SK-N-SH (cell line): ENCODE measurements at regions not wholly inside any gene's neighbourhood (a gene's known extent, or its start where the extent isn't known, plus 50 kb on each side); places are given as distances from the start of the nearest gene placed in this dataset.

Experiments used
- CTCF ChIA-PET: fragments of 300-600, 350-600 bp; formaldehyde crosslinking; extraction: SDS; loops from one replicate; lab custom pipeline; 2021; lab: Yijun Ruan, JAX
- POLR2A ChIA-PET: fragments of 350-600 bp; sonication (Branson Sonifier 250); formaldehyde crosslinking; extraction: SDS; loops from one replicate; lab custom pipeline; 2020; ENCODE audit warnings: antibody characterized with exemption, inconsistent platforms; lab: Yijun Ruan, JAX
- DNase-seq: peaks from one replicate; pipeline ENCODE4 v3.0.0; 2012
- H2AFZ ChIP-seq: fragments of 200-600 bp; sonication (generic); 2 replicates; pipeline ENCODE4 v1.8.1; 2016; ENCODE audit warnings: antibody characterized with exemption, mild to moderate bottlenecking, low read depth
- H3F3A ChIP-seq: fragments of 200-600 bp; sonication (generic); replicated peaks from 2 replicates; pipeline ENCODE3; 2016; ENCODE audit warnings: antibody characterized with exemption, mild to moderate bottlenecking; ENCODE audit not compliant: insufficient read depth
- H3K27ac ChIP-seq, 2 experiments: fragments of 200-500 bp in 1 of 2; fragments of 200-600 bp in 1 of 2; sonication (Bioruptor generic) in 1 of 2; sonication (generic), shearing (Covaris generic) in 1 of 2; 2 replicates each; pipeline versions ENCODE4 v1.5.1 to v1.6.1; 2014 to 2016; ENCODE audit warnings: low read depth in 2 of 2, inconsistent platforms in 1 of 2, low read length in 1 of 2, mild to moderate bottlenecking in 1 of 2, mixed read lengths in 1 of 2
- H3K27me3 ChIP-seq: fragments of 200-600 bp; sonication (generic), shearing (Covaris generic); 2 replicates; pipeline ENCODE4 v1.6.1; 2016; ENCODE audit warnings: mixed run types; ENCODE audit not compliant: insufficient read depth
- H3K36me3 ChIP-seq, 2 experiments: fragments of 200-500 bp in 1 of 2; fragments of 200-600 bp in 1 of 2; sonication (Bioruptor generic) in 1 of 2; sonication (generic) in 1 of 2; replicated peaks in 1 of 2; 2 replicates each; pipeline versions ENCODE3 to v1.5.1; 2014 to 2016; ENCODE audit warnings: low read length in 1 of 2, mild to moderate bottlenecking in 1 of 2; ENCODE audit not compliant: insufficient read depth in 2 of 2, control insufficient read depth in 1 of 2
- H3K4me1 ChIP-seq, 2 experiments: fragments of 200-500 bp in 1 of 2; fragments of 200-600 bp in 1 of 2; sonication (Bioruptor generic) in 1 of 2; sonication (generic), shearing (Covaris generic) in 1 of 2; 2 replicates each; pipeline versions ENCODE4 v1.5.1 to v1.6.1; 2014 to 2016; ENCODE audit warnings: low read depth in 1 of 2, low read length in 1 of 2, mixed run types in 1 of 2; ENCODE audit not compliant: insufficient read depth in 2 of 2, control insufficient read depth in 1 of 2
- H3K4me2 ChIP-seq: fragments of 200-600 bp; sonication (generic), shearing (Covaris generic); 2 replicates; pipeline ENCODE4 v1.6.1; 2017; ENCODE audit warnings: mixed run types
- H3K4me3 ChIP-seq, 2 experiments: fragments of 200-500 bp in 1 of 2; fragments of 200-600 bp in 1 of 2; sonication (Bioruptor generic) in 1 of 2; sonication (generic), shearing (Covaris generic) in 1 of 2; 2 replicates each; pipeline versions ENCODE4 v1.5.1 to v1.8.1; 2014 to 2016; ENCODE audit warnings: low read depth in 2 of 2, inconsistent platforms in 1 of 2, low read length in 1 of 2, mild to moderate bottlenecking in 1 of 2, mixed read lengths in 1 of 2, moderate library complexity in 1 of 2
- H3K79me2 ChIP-seq: fragments of 200-600 bp; sonication (generic); 2 replicates; pipeline ENCODE4 v1.8.1; 2017; ENCODE audit warnings: mild to moderate bottlenecking; ENCODE audit not compliant: insufficient read depth
- H3K9ac ChIP-seq: fragments of 200-600 bp; sonication (generic); 2 replicates; pipeline ENCODE4 v1.6.1; 2017; ENCODE audit warnings: mixed run types
- H3K9me2 ChIP-seq: fragments of 200-600 bp; sonication (generic); 2 replicates; pipeline ENCODE4 v1.6.1; 2017; ENCODE audit warnings: mixed run types
- H3K9me3 ChIP-seq: fragments of 200-600 bp; sonication (generic); 2 replicates; pipeline ENCODE4 v1.6.1; 2017; ENCODE audit warnings: mixed run types, mild to moderate bottlenecking, moderate library complexity
- H4K20me1 ChIP-seq: fragments of 200-600 bp; sonication (generic); 2 replicates; pipeline ENCODE4 v1.6.1; 2017; ENCODE audit warnings: mild to moderate bottlenecking, mixed run types; ENCODE audit not compliant: insufficient read depth
- ELF1 ChIP-seq: IDR thresholded peaks from 2 replicates; pipeline ENCODE4 v1.4.0; 2012
- EZH2phosphoT487 ChIP-seq: fragments of 200-600 bp; sonication (generic); IDR thresholded peaks from 2 replicates; pipeline ENCODE4 v1.6.1; 2017; ENCODE audit warnings: low read depth, mixed run types, mild to moderate bottlenecking, antibody characterized with exemption, moderate library complexity, borderline replicate concordance
- FOSL2 ChIP-seq: IDR thresholded peaks from 2 replicates; pipeline ENCODE4 v1.4.0; 2012; ENCODE audit warnings: low read depth, mild to moderate bottlenecking, moderate library complexity, borderline replicate concordance
- FOXJ3 ChIP-seq: sonication (generic); formaldehyde crosslinking; IDR thresholded peaks from 2 replicates; pipeline ENCODE4 v1.5.1; 2020; ENCODE audit warnings: mild to moderate bottlenecking, missing genetic modification reagents
- JUND ChIP-seq: IDR thresholded peaks from 2 replicates; pipeline ENCODE4 v1.4.0; 2012
- MEF2A ChIP-seq: IDR thresholded peaks from 2 replicates; pipeline ENCODE4 v1.4.0; 2012; ENCODE audit warnings: low read depth, borderline replicate concordance
- NRF1 ChIP-seq: IDR thresholded peaks from 2 replicates; pipeline ENCODE4 v1.6.1; 2012; ENCODE audit warnings: low read depth, mild to moderate bottlenecking, low read length
- POLR2AphosphoS5 ChIP-seq: IDR thresholded peaks from 2 replicates; pipeline ENCODE4 v1.6.1; 2012; ENCODE audit warnings: low read depth, low read length
- RAD21 ChIP-seq: IDR thresholded peaks from 2 replicates; pipeline ENCODE4 v1.6.1; 2012; ENCODE audit warnings: mild to moderate bottlenecking, low read length
- RFX5 ChIP-seq: IDR thresholded peaks from 2 replicates; pipeline ENCODE4 v1.6.1; 2012; ENCODE audit warnings: mild to moderate bottlenecking, improper control_type of control experiment, low read length
- SIN3A ChIP-seq: IDR thresholded peaks from 2 replicates; pipeline ENCODE4 v1.6.1; 2012; ENCODE audit warnings: low read depth, mild to moderate bottlenecking, low read length, moderate library complexity, borderline replicate concordance
- SMC3 ChIP-seq: IDR thresholded peaks from 2 replicates; pipeline ENCODE4 v1.6.1; 2012; ENCODE audit warnings: low read depth, low read length, improper control_type of control experiment
- TCF12 ChIP-seq: IDR thresholded peaks from 2 replicates; pipeline ENCODE4 v1.4.0; 2012
- TEAD4 ChIP-seq: IDR thresholded peaks from 2 replicates; pipeline ENCODE4 v1.4.0; 2012; ENCODE audit warnings: mild to moderate bottlenecking, borderline replicate concordance; ENCODE audit not compliant: insufficient read depth
- WGBS: methylation state at CpG from one replicate; pipeline ENCODE4 v1.1.6; 2017; ENCODE audit warnings: low lambda C conversion rate; 5-methylcytosine and 5-hydroxymethylcytosine counted together
- TF ChIP-seq, protein P1 (sequence below): IDR thresholded peaks from 2 replicates; pipeline ENCODE4; 2012
- TF ChIP-seq, protein P2 (sequence below): IDR thresholded peaks from 2 replicates; pipeline ENCODE4 v1.4.0; 2012; ENCODE audit warnings: low read depth
- TF ChIP-seq, protein P3 (sequence below): IDR thresholded peaks from 2 replicates; pipeline ENCODE4 v1.4.0; 2012; ENCODE audit warnings: low read depth, borderline replicate concordance

DNA sequence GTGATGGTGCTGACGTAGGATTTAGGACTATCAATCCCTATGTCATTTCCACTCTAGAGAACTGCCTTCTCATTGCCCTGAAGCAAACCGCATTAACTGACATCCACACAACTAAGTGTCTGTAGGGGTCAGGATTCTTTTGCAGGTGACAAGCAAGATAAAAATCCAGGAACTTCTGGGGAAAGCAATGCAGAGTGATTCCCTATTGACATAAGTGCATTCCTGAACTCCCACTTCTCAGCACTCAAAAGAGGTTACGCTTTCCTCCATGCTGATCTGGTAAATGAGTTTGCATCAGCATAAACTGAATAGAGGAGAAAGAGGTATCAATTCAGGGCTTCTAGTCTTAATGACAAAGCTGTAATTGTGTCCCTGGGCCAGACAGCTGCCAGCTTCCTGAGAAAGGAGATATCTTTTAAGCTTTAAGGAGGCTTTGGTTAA, 224.6 kb upstream of the ISX start:
- H3F3A ChIP-seq: no peaks in the 10 kb centered on the region
- ChIA-PET CTCF (no interaction called here), POLR2A (no interaction called here)
- no peaks in the 10 kb centered on the region for H3K36me3 ChIP-seq
- WGBS: 22% methylated on average over 3 of the region's 3 CpGs
- H3K79me2 ChIP-seq: no peaks in the 10 kb centered on the region
- no peak for DNase-seq
- no peak overlapping the region for H3K9ac ChIP-seq
- H3K4me2 ChIP-seq: no peak overlapping the region
- H3K4me3 ChIP-seq: no peak overlapping the region
- no peaks in the 10 kb centered on the region for H3K9me2 ChIP-seq
- no peak overlapping the region for H2AFZ ChIP-seq
- no peaks in the 10 kb centered on the region for H3K4me1 ChIP-seq
- H3K9me3 ChIP-seq: no peaks in the 10 kb centered on the region
- TF ChIP-seq NRF1 (no peak), TEAD4 (no peak), ELF1 (no peak), RFX5 (no peak), SMC3 (no peak)
- TF ChIP-seq, protein P1, sequence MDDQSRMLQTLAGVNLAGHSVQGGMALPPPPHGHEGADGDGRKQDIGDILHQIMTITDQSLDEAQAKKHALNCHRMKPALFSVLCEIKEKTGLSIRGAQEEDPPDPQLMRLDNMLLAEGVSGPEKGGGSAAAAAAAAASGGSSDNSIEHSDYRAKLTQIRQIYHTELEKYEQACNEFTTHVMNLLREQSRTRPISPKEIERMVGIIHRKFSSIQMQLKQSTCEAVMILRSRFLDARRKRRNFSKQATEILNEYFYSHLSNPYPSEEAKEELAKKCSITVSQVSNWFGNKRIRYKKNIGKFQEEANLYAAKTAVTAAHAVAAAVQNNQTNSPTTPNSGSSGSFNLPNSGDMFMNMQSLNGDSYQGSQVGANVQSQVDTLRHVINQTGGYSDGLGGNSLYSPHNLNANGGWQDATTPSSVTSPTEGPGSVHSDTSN: no peak
- H4K20me1 ChIP-seq: no peaks in the 10 kb centered on the region
- no peak overlapping the region for H3K27ac ChIP-seq
- H3K27me3 ChIP-seq: no peaks in the 10 kb centered on the region

DNA sequence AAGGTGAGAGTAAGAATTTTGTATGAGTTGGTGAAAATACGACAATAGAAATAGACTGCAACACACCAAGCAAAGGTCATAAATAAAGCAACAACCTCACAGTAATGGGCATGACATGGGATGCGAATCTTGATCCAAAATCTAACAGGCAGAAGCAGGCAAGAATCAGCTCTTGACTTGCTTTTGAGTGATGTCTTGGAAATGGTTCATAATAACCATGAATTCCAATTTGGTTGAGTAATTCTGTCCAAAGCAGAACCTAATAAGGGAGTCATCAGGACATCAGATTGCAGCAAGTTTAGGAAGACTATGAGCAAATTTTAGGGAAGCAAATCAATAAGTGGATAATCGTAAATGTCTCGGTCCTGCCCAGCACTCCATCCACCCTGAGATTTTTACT, 224.0 kb upstream of the ISX start:
- Histone ChIP-seq H3K9me2 (no peaks in the 10 kb centered on the region), H3K4me2 (no peak overlapping the region), H3F3A (no peaks in the 10 kb centered on the region), H3K9me3 (no peaks in the 10 kb centered on the region), H3K27me3 (no peaks in the 10 kb centered on the region), H3K36me3 (no peaks in the 10 kb centered on the region), H3K9ac (no peak overlapping the region), H3K79me2 (no peaks in the 10 kb centered on the region), H4K20me1 (no peaks in the 10 kb centered on the region), H2AFZ (no peak overlapping the region), H3K27ac (no peak overlapping the region), H3K4me1 (no peaks in the 10 kb centered on the region), H3K4me3 (no peak overlapping the region)
- CTCF ChIA-PET: no interaction called here
- DNase-seq: no peak
- 0% methylated on average over 4 of the region's 4 CpGs for WGBS
- TF ChIP-seq POLR2AphosphoS5 (no peak), TCF12 (no peak), JUND (no peak), RAD21 (no peak), EZH2phosphoT487 (no peak), NRF1 (no peak), MEF2A (no peak), RFX5 (no peak), ELF1 (no peak), FOXJ3 (CRISPR knock-in tag) (no peak), SMC3 (no peak), SIN3A (no peak), FOSL2 (no peak)
- TF ChIP-seq, protein P2, sequence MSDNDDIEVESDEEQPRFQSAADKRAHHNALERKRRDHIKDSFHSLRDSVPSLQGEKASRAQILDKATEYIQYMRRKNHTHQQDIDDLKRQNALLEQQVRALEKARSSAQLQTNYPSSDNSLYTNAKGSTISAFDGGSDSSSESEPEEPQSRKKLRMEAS: no peak
- TF ChIP-seq, protein P3, sequence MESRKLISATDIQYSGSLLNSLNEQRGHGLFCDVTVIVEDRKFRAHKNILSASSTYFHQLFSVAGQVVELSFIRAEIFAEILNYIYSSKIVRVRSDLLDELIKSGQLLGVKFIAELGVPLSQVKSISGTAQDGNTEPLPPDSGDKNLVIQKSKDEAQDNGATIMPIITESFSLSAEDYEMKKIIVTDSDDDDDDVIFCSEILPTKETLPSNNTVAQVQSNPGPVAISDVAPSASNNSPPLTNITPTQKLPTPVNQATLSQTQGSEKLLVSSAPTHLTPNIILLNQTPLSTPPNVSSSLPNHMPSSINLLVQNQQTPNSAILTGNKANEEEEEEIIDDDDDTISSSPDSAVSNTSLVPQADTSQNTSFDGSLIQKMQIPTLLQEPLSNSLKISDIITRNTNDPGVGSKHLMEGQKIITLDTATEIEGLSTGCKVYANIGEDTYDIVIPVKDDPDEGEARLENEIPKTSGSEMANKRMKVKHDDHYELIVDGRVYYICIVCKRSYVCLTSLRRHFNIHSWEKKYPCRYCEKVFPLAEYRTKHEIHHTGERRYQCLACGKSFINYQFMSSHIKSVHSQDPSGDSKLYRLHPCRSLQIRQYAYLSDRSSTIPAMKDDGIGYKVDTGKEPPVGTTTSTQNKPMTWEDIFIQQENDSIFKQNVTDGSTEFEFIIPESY: no peak
- POLR2A ChIA-PET: no interaction called here
